ENCODE measurements at regions not wholly inside any gene's neighbourhood (a gene's known extent, or its start where the extent isn't known, plus 50 kb on each side); places are given as distances from the start of the nearest gene placed in this dataset.

DNA sequence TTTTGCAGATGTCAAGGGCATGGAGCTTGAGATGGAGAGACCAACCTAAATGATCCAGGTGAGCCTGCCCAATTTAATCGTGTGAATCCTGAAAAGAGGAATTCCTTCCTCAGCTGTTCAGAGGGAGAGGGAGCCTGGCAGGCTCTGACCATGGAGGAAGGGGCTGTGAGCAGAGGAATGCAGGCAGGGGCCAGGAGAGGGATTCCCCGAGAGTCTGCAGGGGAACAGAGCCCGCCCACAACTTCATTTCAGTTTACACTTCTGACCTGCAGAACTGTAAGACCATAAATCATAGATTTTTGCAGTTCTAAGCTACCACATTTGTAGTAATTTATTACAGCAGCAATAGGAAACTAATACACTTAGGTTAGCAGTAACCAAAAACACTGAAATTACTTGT is 164.1 kb downstream of the TBXT start:
- peaks cover 1 to 11% (median 4%) of the 10 kb centered on the region in 4 donors for H3K27me3 ChIP-seq (ENCODE audit: control insufficient read depth in 4 of 4, insufficient read depth in 4 of 4, low read length in 3 of 4)
- H3K9me3 ChIP-seq (ENCODE audit: control insufficient read depth in 4 of 4, low read length in 3 of 4) = peaks cover 0 to 2% (median 0%) of the 10 kb centered on the region in 4 donors
- no peak overlapping the region for H3K9ac ChIP-seq (ENCODE audit: low read depth in 1 of 2, low read length in 2 of 2)
- TF ChIP-seq FOXA1 (IDR thresholded peaks at IDR 0.05) = no peak
- H3K27ac ChIP-seq (ENCODE audit: low read depth in 1 of 2, low read length in 2 of 2) = no peak overlapping the region
- DNase-seq (ENCODE audit: low spot score) = no peak
- 38% methylated on average over 3 of the region's 3 CpGs for WGBS
- no peaks in the 10 kb centered on the region for H3K4me1 ChIP-seq (ENCODE audit: control insufficient read depth in 4 of 4, insufficient read depth in 4 of 4, low read length in 3 of 4)
- H3K36me3 ChIP-seq (ENCODE audit: control insufficient read depth in 4 of 4, insufficient read depth in 3 of 4, low read depth in 1 of 4, low read length in 3 of 4) = no peaks in the 10 kb centered on the region
- H3K4me3 ChIP-seq (ENCODE audit: low read depth in 1 of 3, low read length in 3 of 3) = no peak overlapping the region

DNA sequence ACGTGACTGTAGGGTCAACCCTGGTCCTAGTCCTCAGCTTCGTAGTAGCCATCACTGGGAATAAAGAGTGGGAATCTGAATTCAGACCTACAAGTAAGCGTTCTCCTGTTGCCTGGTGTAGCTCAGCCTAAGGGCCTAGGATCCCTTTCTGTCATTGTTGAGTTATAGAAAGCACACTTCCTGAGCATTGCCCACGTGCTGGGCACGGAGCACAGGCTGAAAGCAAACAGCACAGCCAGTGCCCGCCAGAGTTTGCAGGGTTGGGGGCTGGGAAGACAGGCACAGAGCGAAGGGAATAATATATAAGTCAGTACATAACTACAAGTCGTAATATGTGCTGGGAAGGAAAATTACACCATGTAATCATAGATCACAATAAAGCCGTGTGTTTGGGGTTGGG is 166.3 kb downstream of the TBXT start:
- TF ChIP-seq YY1 (IDR thresholded peaks at IDR 0.05) (no peak), RXRA (IDR thresholded peaks at IDR 0.05) (no peak), NR2F2 (IDR thresholded peaks at IDR 0.05) (no peak), HNF4A (conservative IDR thresholded peaks at IDR 0.05) (no peak), EGR1 (IDR thresholded peaks at IDR 0.05; ENCODE audit: low read depth in 2 of 2) (no peak), TAF1 (conservative IDR thresholded peaks at IDR 0.05) (no peak), JUND (IDR thresholded peaks at IDR 0.05) (no peak), FOXA2 (IDR thresholded peaks at IDR 0.05) (no peak), HNF4G (IDR thresholded peaks at IDR 0.05) (no peak), GABPA (IDR thresholded peaks at IDR 0.05 in 1 of 2, conservative IDR thresholded peaks at IDR 0.05 in 1 of 2) (no peak), FOXA1 (IDR thresholded peaks at IDR 0.05) (no peak), RAD21 (IDR thresholded peaks at IDR 0.05) (no peak)
- TF ChIP-seq, protein P1, sequence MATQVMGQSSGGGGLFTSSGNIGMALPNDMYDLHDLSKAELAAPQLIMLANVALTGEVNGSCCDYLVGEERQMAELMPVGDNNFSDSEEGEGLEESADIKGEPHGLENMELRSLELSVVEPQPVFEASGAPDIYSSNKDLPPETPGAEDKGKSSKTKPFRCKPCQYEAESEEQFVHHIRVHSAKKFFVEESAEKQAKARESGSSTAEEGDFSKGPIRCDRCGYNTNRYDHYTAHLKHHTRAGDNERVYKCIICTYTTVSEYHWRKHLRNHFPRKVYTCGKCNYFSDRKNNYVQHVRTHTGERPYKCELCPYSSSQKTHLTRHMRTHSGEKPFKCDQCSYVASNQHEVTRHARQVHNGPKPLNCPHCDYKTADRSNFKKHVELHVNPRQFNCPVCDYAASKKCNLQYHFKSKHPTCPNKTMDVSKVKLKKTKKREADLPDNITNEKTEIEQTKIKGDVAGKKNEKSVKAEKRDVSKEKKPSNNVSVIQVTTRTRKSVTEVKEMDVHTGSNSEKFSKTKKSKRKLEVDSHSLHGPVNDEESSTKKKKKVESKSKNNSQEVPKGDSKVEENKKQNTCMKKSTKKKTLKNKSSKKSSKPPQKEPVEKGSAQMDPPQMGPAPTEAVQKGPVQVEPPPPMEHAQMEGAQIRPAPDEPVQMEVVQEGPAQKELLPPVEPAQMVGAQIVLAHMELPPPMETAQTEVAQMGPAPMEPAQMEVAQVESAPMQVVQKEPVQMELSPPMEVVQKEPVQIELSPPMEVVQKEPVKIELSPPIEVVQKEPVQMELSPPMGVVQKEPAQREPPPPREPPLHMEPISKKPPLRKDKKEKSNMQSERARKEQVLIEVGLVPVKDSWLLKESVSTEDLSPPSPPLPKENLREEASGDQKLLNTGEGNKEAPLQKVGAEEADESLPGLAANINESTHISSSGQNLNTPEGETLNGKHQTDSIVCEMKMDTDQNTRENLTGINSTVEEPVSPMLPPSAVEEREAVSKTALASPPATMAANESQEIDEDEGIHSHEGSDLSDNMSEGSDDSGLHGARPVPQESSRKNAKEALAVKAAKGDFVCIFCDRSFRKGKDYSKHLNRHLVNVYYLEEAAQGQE (IDR thresholded peaks at IDR 0.05) = no peak
- TF ChIP-seq, protein P2, sequence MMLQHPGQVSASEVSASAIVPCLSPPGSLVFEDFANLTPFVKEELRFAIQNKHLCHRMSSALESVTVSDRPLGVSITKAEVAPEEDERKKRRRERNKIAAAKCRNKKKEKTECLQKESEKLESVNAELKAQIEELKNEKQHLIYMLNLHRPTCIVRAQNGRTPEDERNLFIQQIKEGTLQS (IDR thresholded peaks at IDR 0.05) = no peak
- TF ChIP-seq, protein P3, sequence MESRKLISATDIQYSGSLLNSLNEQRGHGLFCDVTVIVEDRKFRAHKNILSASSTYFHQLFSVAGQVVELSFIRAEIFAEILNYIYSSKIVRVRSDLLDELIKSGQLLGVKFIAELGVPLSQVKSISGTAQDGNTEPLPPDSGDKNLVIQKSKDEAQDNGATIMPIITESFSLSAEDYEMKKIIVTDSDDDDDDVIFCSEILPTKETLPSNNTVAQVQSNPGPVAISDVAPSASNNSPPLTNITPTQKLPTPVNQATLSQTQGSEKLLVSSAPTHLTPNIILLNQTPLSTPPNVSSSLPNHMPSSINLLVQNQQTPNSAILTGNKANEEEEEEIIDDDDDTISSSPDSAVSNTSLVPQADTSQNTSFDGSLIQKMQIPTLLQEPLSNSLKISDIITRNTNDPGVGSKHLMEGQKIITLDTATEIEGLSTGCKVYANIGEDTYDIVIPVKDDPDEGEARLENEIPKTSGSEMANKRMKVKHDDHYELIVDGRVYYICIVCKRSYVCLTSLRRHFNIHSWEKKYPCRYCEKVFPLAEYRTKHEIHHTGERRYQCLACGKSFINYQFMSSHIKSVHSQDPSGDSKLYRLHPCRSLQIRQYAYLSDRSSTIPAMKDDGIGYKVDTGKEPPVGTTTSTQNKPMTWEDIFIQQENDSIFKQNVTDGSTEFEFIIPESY (IDR thresholded peaks at IDR 0.05) = no peak
- TF ChIP-seq, protein P4, sequence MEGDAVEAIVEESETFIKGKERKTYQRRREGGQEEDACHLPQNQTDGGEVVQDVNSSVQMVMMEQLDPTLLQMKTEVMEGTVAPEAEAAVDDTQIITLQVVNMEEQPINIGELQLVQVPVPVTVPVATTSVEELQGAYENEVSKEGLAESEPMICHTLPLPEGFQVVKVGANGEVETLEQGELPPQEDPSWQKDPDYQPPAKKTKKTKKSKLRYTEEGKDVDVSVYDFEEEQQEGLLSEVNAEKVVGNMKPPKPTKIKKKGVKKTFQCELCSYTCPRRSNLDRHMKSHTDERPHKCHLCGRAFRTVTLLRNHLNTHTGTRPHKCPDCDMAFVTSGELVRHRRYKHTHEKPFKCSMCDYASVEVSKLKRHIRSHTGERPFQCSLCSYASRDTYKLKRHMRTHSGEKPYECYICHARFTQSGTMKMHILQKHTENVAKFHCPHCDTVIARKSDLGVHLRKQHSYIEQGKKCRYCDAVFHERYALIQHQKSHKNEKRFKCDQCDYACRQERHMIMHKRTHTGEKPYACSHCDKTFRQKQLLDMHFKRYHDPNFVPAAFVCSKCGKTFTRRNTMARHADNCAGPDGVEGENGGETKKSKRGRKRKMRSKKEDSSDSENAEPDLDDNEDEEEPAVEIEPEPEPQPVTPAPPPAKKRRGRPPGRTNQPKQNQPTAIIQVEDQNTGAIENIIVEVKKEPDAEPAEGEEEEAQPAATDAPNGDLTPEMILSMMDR (IDR thresholded peaks at IDR 0.05; ENCODE audit: low read depth, low read length, missing input control) = no peak
- H3K4me3 ChIP-seq (ENCODE audit: low read depth in 1 of 3, low read length in 3 of 3) = no peak overlapping the region
- H3K36me3 ChIP-seq (ENCODE audit: control insufficient read depth in 4 of 4, insufficient read depth in 3 of 4, low read depth in 1 of 4, low read length in 3 of 4) = no peaks in the 10 kb centered on the region
- no peak overlapping the region for H3K27ac ChIP-seq (ENCODE audit: low read depth in 1 of 2, low read length in 2 of 2)
- H3K27me3 ChIP-seq (ENCODE audit: control insufficient read depth in 4 of 4, insufficient read depth in 4 of 4, low read length in 3 of 4) = peaks cover 0 to 6% (median 0%) of the 10 kb centered on the region in 4 donors
- WGBS = 74% methylated on average over 9 of the region's 9 CpGs
- DNase-seq (ENCODE audit: low spot score) = no peak
- H3K9me3 ChIP-seq (ENCODE audit: control insufficient read depth in 4 of 4, low read length in 3 of 4) = peaks cover 0 to 2% (median 0%) of the 10 kb centered on the region in 4 donors
- no peak overlapping the region for H3K9ac ChIP-seq (ENCODE audit: low read depth in 1 of 2, low read length in 2 of 2)
- no peaks in the 10 kb centered on the region for H3K4me1 ChIP-seq (ENCODE audit: control insufficient read depth in 4 of 4, insufficient read depth in 4 of 4, low read length in 3 of 4)
